ENCODE measurements at regions not wholly inside any gene's neighbourhood (a gene's known extent, or its start where the extent isn't known, plus 50 kb on each side); places are given as distances from the start of the nearest gene placed in this dataset.

DNA sequence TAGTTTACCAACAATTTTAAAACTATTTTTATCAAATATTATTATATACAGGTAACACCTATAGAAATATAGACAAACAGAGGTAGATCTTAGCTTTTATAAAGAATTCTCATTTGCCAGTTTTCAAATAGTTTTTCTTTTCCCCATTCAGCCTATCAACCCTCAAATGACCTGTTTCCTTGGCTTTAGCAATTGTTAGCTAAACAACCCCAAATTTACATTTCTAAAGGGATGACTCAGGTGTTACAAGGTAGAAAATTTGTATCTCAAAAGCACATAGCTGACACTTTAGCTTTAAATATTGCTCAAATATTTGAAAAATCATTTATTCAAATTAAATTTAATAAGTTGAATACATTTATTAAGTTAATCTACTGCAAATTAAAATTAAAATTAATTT, 1207.2 kb downstream of the SLITRK1 start:
- no peak overlapping the region for H3K4me3 ChIP-seq (ENCODE audit: low read depth in 1 of 5, low read length in 5 of 5)
- H3K9ac ChIP-seq (ENCODE audit: low read length in 5 of 5): no peak overlapping the region
- no peaks in the 10 kb centered on the region for H3K27me3 ChIP-seq (ENCODE audit: control insufficient read depth in 5 of 5, insufficient read depth in 4 of 5, low read length in 5 of 5)
- no peaks in the 10 kb centered on the region for H3K36me3 ChIP-seq (ENCODE audit: control insufficient read depth in 5 of 5, insufficient read depth in 5 of 5, low read length in 5 of 5)
- peaks cover 0 to 2% (median 0%) of the 10 kb centered on the region in 5 donors for H3K9me3 ChIP-seq (ENCODE audit: control insufficient read depth in 5 of 5, low read length in 5 of 5)
- H3K4me1 ChIP-seq (ENCODE audit: control insufficient read depth in 5 of 5, insufficient read depth in 5 of 5, low read length in 5 of 5): no peaks in the 10 kb centered on the region
- no peak overlapping the region for H3K27ac ChIP-seq (ENCODE audit: low read depth, low read length)

DNA sequence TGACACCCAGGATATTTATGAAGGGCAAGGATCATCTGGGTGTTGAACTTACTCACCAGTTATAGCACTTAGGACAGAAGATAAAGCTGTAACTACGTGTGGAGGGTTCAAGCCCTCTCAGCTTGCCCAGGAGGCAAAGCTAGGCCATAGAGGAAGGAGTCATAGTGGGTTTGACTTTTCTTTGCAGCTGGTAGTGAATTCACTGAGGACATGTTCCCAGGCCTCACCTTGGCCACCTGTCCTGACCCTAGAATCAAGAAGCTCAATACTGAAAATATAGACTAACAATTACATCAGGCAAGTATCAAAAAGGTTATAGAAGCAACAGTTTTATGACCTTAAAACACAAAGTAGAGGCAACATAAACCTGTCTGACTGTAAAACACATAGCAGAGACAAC, 1207.7 kb downstream of the SLITRK1 start:
- Histone ChIP-seq H3K27ac (ENCODE audit: low read depth, low read length) (no peak overlapping the region), H3K36me3 (ENCODE audit: control insufficient read depth in 5 of 5, insufficient read depth in 5 of 5, low read length in 5 of 5) (no peaks in the 10 kb centered on the region), H3K9ac (ENCODE audit: low read length in 5 of 5) (no peak overlapping the region), H3K4me3 (ENCODE audit: low read depth in 1 of 5, low read length in 5 of 5) (no peak overlapping the region), H3K4me1 (ENCODE audit: control insufficient read depth in 5 of 5, insufficient read depth in 5 of 5, low read length in 5 of 5) (no peaks in the 10 kb centered on the region), H3K9me3 (ENCODE audit: control insufficient read depth in 5 of 5, low read length in 5 of 5) (peaks cover 0 to 2% (median 0%) of the 10 kb centered on the region in 5 donors), H3K27me3 (ENCODE audit: control insufficient read depth in 5 of 5, insufficient read depth in 4 of 5, low read length in 5 of 5) (no peaks in the 10 kb centered on the region)

DNA sequence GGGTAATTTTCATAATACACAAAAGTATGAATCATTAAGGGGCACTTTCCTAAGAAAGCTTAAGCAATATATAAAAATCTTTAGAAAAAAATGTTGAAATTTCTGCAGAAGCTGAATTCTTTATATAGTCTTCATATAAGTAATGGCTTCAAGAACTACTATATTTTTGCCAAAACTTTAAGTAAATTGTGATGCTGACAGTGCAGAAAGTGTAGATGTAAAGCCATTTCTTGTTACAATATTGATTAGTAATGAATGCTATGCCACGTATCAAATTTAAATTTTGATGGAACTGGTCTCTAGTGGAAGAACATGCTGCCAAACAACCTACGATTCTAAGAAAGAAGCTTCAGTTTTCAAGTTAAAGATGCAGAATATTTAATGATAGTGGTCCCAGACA, 1210.0 kb downstream of the SLITRK1 start:
- H3K36me3 ChIP-seq (ENCODE audit: control insufficient read depth in 5 of 5, insufficient read depth in 5 of 5, low read length in 5 of 5): no peaks in the 10 kb centered on the region
- no peaks in the 10 kb centered on the region for H3K9me3 ChIP-seq (ENCODE audit: control insufficient read depth in 5 of 5, low read length in 5 of 5)
- no peak overlapping the region for H3K27ac ChIP-seq (ENCODE audit: low read depth, low read length)
- H3K4me3 ChIP-seq (ENCODE audit: low read depth in 1 of 5, low read length in 5 of 5): no peak overlapping the region
- H3K27me3 ChIP-seq (ENCODE audit: control insufficient read depth in 5 of 5, insufficient read depth in 4 of 5, low read length in 5 of 5): no peaks in the 10 kb centered on the region
- no peak overlapping the region for H3K9ac ChIP-seq (ENCODE audit: low read length in 5 of 5)
- H3K4me1 ChIP-seq (ENCODE audit: control insufficient read depth in 5 of 5, insufficient read depth in 5 of 5, low read length in 5 of 5): no peaks in the 10 kb centered on the region

DNA sequence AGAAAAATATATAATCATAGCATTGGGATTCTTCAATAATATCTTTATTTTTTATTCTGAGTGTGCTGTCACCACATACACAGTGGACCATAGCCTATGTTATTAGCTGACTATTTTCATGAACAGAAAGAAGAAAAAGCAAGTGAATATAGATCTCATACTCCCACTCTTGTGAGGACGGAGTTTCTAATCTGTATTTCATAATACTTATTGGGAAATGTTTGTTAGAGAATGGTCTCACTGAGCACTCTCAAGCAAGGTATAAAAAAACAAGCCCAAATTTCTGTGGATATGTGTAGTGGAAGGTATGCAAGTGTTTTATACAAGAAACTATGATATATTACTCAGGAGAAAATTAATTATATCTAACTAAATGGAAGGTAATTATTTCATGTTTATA, 1218.1 kb downstream of the SLITRK1 start:
- Histone ChIP-seq H3K4me3 (ENCODE audit: low read depth in 1 of 5, low read length in 5 of 5) (no peak overlapping the region), H3K27ac (ENCODE audit: low read depth, low read length) (no peak overlapping the region), H3K4me1 (ENCODE audit: control insufficient read depth in 5 of 5, insufficient read depth in 5 of 5, low read length in 5 of 5) (no peaks in the 10 kb centered on the region), H3K36me3 (ENCODE audit: control insufficient read depth in 5 of 5, insufficient read depth in 5 of 5, low read length in 5 of 5) (no peaks in the 10 kb centered on the region), H3K9ac (ENCODE audit: low read length in 5 of 5) (no peak overlapping the region), H3K27me3 (ENCODE audit: control insufficient read depth in 5 of 5, insufficient read depth in 4 of 5, low read length in 5 of 5) (no peaks in the 10 kb centered on the region), H3K9me3 (ENCODE audit: control insufficient read depth in 5 of 5, low read length in 5 of 5) (no peaks in the 10 kb centered on the region)

DNA sequence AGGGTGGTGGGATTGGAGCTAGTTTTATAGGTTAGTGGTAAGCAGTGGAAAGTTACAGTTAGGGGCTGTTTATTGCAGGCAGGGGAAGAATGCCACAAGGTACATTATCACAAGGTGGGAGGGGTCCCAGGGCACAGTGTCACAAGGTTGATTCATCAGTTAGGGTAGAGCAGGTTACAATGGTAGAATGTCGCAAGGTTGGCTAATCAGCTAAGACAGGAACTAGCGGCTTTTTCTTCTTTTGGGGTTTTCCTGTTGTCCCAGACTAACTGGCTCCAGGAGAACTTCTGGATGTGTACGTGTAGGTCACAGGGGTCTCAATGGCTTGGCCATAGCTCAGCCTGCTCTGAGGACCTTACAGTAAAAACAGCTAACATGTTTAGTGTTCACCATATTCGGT, 1221.1 kb downstream of the SLITRK1 start:
- Histone ChIP-seq H3K4me1 (ENCODE audit: control insufficient read depth in 5 of 5, insufficient read depth in 5 of 5, low read length in 5 of 5) (no peaks in the 10 kb centered on the region), H3K9me3 (ENCODE audit: control insufficient read depth in 5 of 5, low read length in 5 of 5) (no peaks in the 10 kb centered on the region), H3K9ac (ENCODE audit: low read length in 5 of 5) (no peak overlapping the region), H3K27me3 (ENCODE audit: control insufficient read depth in 5 of 5, insufficient read depth in 4 of 5, low read length in 5 of 5) (no peaks in the 10 kb centered on the region), H3K36me3 (ENCODE audit: control insufficient read depth in 5 of 5, insufficient read depth in 5 of 5, low read length in 5 of 5) (no peaks in the 10 kb centered on the region), H3K4me3 (ENCODE audit: low read depth in 1 of 5, low read length in 5 of 5) (no peak overlapping the region), H3K27ac (ENCODE audit: low read depth, low read length) (no peak overlapping the region)

DNA sequence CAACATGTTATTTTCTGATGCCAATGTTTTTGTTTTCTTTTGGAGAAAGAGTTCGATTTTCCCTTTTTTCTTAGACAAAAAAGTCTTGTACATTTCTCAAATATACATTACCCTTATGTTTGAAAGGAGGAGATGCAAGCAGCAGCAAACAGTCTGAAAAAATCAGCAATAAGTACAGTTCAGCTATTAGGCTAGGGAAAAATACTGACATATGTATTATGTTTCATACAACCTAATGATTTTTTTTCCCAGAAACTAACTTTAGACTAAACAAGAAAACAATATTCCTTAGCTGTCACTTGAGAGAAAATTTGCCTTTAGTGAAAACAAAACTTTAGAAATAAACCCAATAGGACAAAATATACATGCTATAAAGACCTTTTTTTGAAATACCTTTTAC, 1223.5 kb downstream of the SLITRK1 start:
- no peak overlapping the region for H3K9ac ChIP-seq (ENCODE audit: low read length in 5 of 5)
- H3K4me1 ChIP-seq (ENCODE audit: control insufficient read depth in 5 of 5, insufficient read depth in 5 of 5, low read length in 5 of 5): peaks cover 0 to 5% (median 0%) of the 10 kb centered on the region in 5 donors
- H3K36me3 ChIP-seq (ENCODE audit: control insufficient read depth in 5 of 5, insufficient read depth in 5 of 5, low read length in 5 of 5): no peaks in the 10 kb centered on the region
- H3K9me3 ChIP-seq (ENCODE audit: control insufficient read depth in 5 of 5, low read length in 5 of 5): no peaks in the 10 kb centered on the region
- H3K27ac ChIP-seq (ENCODE audit: low read depth, low read length): no peak overlapping the region
- no peaks in the 10 kb centered on the region for H3K27me3 ChIP-seq (ENCODE audit: control insufficient read depth in 5 of 5, insufficient read depth in 4 of 5, low read length in 5 of 5)
- H3K4me3 ChIP-seq (ENCODE audit: low read depth in 1 of 5, low read length in 5 of 5): no peak overlapping the region

DNA sequence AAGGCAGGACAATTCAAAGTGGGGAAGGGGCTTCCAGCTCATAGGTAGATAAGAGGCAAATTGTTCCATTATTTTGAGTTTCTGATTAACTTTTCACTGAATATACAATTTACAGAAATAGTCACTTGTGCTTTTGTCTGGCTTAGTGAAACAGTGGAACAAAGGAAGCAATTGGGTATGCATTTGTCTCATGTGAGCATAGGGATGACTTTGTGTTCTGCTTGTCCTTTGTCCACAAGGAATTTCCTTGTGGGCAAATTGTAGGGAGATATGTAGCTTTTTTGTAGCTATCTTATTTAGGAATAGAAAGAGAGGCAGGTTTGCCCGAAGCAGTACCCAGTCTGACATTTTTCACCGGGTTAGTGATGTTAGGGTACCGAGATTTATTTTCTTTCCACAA, 1224.8 kb downstream of the SLITRK1 start:
- H3K36me3 ChIP-seq (ENCODE audit: control insufficient read depth in 5 of 5, insufficient read depth in 5 of 5, low read length in 5 of 5): no peaks in the 10 kb centered on the region
- H3K4me1 ChIP-seq (ENCODE audit: control insufficient read depth in 5 of 5, insufficient read depth in 5 of 5, low read length in 5 of 5): peaks cover 0 to 5% (median 0%) of the 10 kb centered on the region in 5 donors
- H3K4me3 ChIP-seq (ENCODE audit: low read depth in 1 of 5, low read length in 5 of 5): no peak overlapping the region
- H3K9ac ChIP-seq (ENCODE audit: low read length in 5 of 5): no peak overlapping the region
- no peaks in the 10 kb centered on the region for H3K27me3 ChIP-seq (ENCODE audit: control insufficient read depth in 5 of 5, insufficient read depth in 4 of 5, low read length in 5 of 5)
- H3K27ac ChIP-seq (ENCODE audit: low read depth, low read length): no peak overlapping the region
- H3K9me3 ChIP-seq (ENCODE audit: control insufficient read depth in 5 of 5, low read length in 5 of 5): no peaks in the 10 kb centered on the region

DNA sequence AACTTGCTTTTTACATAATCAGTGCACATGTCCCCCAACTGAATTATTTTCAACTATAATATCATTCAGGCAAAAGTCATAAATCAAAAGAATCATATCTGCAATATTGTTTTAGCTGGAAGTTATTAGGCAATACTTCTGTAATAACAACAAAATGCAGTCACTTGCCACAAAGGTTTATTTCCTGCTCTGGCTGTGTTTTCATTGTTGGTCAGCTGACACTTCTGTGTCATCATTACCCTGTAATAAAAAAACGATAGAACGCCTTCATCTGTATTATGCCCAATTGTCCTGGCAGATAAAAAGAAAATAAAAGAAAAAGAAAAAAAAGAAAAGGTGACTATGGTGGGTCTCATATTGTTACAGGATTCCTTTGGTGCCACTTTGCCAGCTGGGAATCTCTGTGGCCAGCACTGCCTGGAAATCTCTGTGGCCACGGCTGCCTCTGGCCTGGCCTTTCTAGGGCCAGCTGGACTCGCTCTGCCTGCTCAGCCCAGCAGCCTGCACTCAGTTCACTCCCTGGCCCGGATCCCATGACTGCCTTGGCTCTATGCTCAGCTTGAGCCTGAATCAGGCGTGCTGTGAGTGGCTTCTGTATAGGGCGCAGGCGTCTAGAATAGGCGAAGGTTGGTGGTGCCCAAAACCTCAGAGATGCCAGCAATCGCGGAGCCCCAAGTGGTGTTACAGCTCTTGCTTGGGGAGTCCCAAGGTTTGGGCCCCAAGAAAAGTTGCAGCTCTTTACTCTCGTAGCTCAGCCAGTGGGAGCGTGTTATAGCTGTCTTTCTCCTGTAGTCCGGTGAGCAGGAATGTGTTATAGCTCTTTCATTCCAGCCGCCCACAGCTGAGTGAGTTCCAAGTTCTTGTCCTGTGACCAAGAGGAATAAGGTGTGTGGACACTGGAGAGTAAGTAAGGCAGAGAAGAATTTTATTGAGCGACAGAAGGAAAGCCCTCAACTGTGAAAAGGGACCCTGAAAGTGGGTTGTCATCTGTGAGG, 1227.1 kb downstream of the SLITRK1 start:
- Histone ChIP-seq H3K9me3 (ENCODE audit: control insufficient read depth in 5 of 5, low read length in 5 of 5) (no peaks in the 10 kb centered on the region), H3K4me3 (ENCODE audit: low read depth in 1 of 5, low read length in 5 of 5) (peak overlapping the region in 1 of 5 donors; percentile 6), H3K9ac (ENCODE audit: low read length in 5 of 5) (peak overlapping the region in 1 of 5 donors; percentile 3), H3K27ac (ENCODE audit: low read depth, low read length) (peak overlapping the region; percentile 73), H3K36me3 (ENCODE audit: control insufficient read depth in 5 of 5, insufficient read depth in 5 of 5, low read length in 5 of 5) (no peaks in the 10 kb centered on the region), H3K27me3 (ENCODE audit: control insufficient read depth in 5 of 5, insufficient read depth in 4 of 5, low read length in 5 of 5) (no peaks in the 10 kb centered on the region), H3K4me1 (ENCODE audit: control insufficient read depth in 5 of 5, insufficient read depth in 5 of 5, low read length in 5 of 5) (peaks cover 0 to 5% (median 0%) of the 10 kb centered on the region in 5 donors)

DNA sequence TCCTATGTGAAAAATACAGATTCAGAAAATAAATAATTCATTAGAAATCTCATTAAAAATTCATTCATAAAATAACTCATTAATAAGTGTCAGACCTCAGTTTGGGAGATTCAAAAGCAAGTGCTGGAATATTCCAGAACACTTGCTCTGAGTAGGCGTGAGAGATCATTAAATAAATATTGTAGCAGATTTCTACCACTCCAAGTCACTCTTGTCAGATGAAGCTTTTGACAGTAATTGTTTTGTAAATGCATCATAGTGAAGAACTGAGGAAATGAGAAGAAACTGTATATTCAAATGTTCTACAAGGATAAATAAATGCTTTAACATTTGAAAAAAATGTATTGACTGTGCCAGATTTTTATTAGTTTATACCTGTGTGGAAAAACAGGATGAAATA, 1228.1 kb downstream of the SLITRK1 start:
- Histone ChIP-seq H3K9me3 (ENCODE audit: control insufficient read depth in 5 of 5, low read length in 5 of 5) (no peaks in the 10 kb centered on the region), H3K27ac (ENCODE audit: low read depth, low read length) (no peak overlapping the region), H3K27me3 (ENCODE audit: control insufficient read depth in 5 of 5, insufficient read depth in 4 of 5, low read length in 5 of 5) (no peaks in the 10 kb centered on the region), H3K9ac (ENCODE audit: low read length in 5 of 5) (no peak overlapping the region), H3K36me3 (ENCODE audit: control insufficient read depth in 5 of 5, insufficient read depth in 5 of 5, low read length in 5 of 5) (no peaks in the 10 kb centered on the region), H3K4me3 (ENCODE audit: low read depth in 1 of 5, low read length in 5 of 5) (no peak overlapping the region), H3K4me1 (ENCODE audit: control insufficient read depth in 5 of 5, insufficient read depth in 5 of 5, low read length in 5 of 5) (peaks cover 0 to 5% (median 0%) of the 10 kb centered on the region in 5 donors)

DNA sequence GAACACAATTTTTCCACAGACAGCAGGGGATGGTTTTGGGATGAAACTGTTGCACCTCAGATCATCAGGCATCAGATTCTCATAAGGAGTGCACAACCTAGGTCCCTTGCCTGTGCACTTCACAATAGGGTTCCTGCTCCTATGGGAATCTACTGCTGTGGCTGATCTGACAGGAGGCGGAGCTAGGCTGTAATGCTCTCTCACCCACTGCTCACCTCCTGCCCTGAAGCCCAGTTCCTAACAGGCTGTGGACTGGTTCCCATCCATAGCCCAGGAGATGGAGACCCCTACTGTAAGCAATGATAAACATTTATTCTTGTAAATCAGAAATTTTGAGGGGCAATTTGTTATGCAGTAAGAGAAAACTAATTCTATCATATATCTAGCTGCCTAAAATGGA, 1234.7 kb downstream of the SLITRK1 start:
- no peaks in the 10 kb centered on the region for H3K4me1 ChIP-seq (ENCODE audit: control insufficient read depth in 5 of 5, insufficient read depth in 5 of 5, low read length in 5 of 5)
- H3K4me3 ChIP-seq (ENCODE audit: low read depth in 1 of 5, low read length in 5 of 5): no peak overlapping the region
- H3K27me3 ChIP-seq (ENCODE audit: control insufficient read depth in 5 of 5, insufficient read depth in 4 of 5, low read length in 5 of 5): no peaks in the 10 kb centered on the region
- no peaks in the 10 kb centered on the region for H3K9me3 ChIP-seq (ENCODE audit: control insufficient read depth in 5 of 5, low read length in 5 of 5)
- no peak overlapping the region for H3K27ac ChIP-seq (ENCODE audit: low read depth, low read length)
- no peaks in the 10 kb centered on the region for H3K36me3 ChIP-seq (ENCODE audit: control insufficient read depth in 5 of 5, insufficient read depth in 5 of 5, low read length in 5 of 5)
- H3K9ac ChIP-seq (ENCODE audit: low read length in 5 of 5): no peak overlapping the region
